ENCODE measurements at regions not wholly inside any gene's neighbourhood (a gene's known extent, or its start where the extent isn't known, plus 50 kb on each side); places are given as distances from the start of the nearest gene placed in this dataset.

DNA sequence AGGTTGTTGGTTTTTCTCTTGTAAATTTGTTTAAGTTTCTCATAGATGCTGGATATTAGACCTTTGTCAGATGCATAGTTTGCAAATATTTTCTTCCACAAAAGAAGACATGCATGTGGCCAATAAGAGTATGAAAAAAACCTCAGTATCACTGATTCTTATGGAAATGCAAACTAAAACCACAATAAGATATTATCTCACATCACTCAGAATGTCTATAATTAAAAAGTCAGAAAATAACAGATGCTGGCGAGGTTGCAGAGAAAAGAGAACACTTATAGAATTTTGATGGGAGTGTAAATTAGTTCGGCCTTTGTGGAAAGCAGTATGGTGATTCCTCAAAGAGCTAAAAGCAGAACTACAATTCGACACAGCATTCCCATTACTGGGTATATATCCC lies 1355.6 kb downstream of the FAM133A start:
- H3K27ac Mint-ChIP-seq = no peak overlapping the region
- H3K27ac ChIP-seq (ENCODE audit: low read depth, low read length) = no peak overlapping the region
- H3K9me3 Mint-ChIP-seq = peaks cover 0 to 5% (median 1%) of the 10 kb centered on the region in 8 donors
- no peaks in the 10 kb centered on the region for H3K27me3 Mint-ChIP-seq
- H3K27me3 ChIP-seq (ENCODE audit: insufficient read depth, low read length) = no peaks in the 10 kb centered on the region
- no peak for DNase-seq
- no peaks in the 10 kb centered on the region for H3K36me3 ChIP-seq (ENCODE audit: insufficient read depth, low read length)
- no peak overlapping the region for H3K4me3 ChIP-seq (ENCODE audit: low read length in 2 of 2)
- ChIA-PET CTCF (ENCODE audit: partially characterized antibody) (no interaction called here), POLR2A (ENCODE audit: partially characterized antibody) (no interaction called here)
- no peaks in the 10 kb centered on the region for H3K4me1 ChIP-seq (ENCODE audit: insufficient read depth, low read length)
- no peaks in the 10 kb centered on the region for H3K9me3 ChIP-seq (ENCODE audit: control insufficient read depth in 1 of 2, low read length in 2 of 2)
- H3K4me3 Mint-ChIP-seq = no peak overlapping the region
- H3K4me1 Mint-ChIP-seq = no peaks in the 10 kb centered on the region
- intact Hi-C loops (cut with micrococcal nuclease) = no loop called here
- no peaks in the 10 kb centered on the region for H3K36me3 Mint-ChIP-seq

DNA sequence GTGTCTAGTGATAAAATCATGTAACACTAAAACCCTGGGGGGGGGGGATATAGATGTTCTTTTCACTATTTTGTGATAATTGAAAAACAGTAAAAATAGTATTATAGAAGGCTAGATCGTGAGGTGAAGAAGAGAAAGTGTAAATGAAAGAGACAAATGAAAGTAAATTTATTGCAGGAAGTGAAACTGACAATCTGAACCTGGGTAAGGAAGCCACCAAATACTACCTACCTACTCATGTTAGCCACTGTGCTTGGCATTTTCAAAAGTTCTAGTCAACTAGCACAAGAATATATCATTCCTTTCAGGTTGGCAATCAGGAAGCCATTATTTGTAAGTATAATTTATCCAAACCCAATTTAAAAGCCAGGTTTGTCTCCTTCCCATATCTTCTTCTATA lies 1366.1 kb downstream of the FAM133A start:
- no peaks in the 10 kb centered on the region for H3K36me3 ChIP-seq (ENCODE audit: insufficient read depth, low read length)
- no peak overlapping the region for H3K4me3 ChIP-seq (ENCODE audit: low read length in 2 of 2)
- CTCF ChIA-PET (ENCODE audit: partially characterized antibody) = no interaction called here
- no peaks in the 10 kb centered on the region for H3K9me3 ChIP-seq (ENCODE audit: control insufficient read depth in 1 of 2, low read length in 2 of 2)
- H3K27me3 Mint-ChIP-seq = no peaks in the 10 kb centered on the region
- H3K9me3 Mint-ChIP-seq = peaks cover 0 to 2% (median 0%) of the 10 kb centered on the region in 8 donors
- POLR2A ChIA-PET (ENCODE audit: partially characterized antibody) = no interaction called here
- no peak overlapping the region for H3K4me3 Mint-ChIP-seq
- no peaks in the 10 kb centered on the region for H3K27me3 ChIP-seq (ENCODE audit: insufficient read depth, low read length)
- no peaks in the 10 kb centered on the region for H3K4me1 Mint-ChIP-seq
- DNase-seq = no peak
- no peak overlapping the region for H3K27ac ChIP-seq (ENCODE audit: low read depth, low read length)
- intact Hi-C loops (cut with micrococcal nuclease) = no loop called here
- no peaks in the 10 kb centered on the region for H3K4me1 ChIP-seq (ENCODE audit: insufficient read depth, low read length)
- H3K27ac Mint-ChIP-seq = no peak overlapping the region
- H3K36me3 Mint-ChIP-seq = no peaks in the 10 kb centered on the region

DNA sequence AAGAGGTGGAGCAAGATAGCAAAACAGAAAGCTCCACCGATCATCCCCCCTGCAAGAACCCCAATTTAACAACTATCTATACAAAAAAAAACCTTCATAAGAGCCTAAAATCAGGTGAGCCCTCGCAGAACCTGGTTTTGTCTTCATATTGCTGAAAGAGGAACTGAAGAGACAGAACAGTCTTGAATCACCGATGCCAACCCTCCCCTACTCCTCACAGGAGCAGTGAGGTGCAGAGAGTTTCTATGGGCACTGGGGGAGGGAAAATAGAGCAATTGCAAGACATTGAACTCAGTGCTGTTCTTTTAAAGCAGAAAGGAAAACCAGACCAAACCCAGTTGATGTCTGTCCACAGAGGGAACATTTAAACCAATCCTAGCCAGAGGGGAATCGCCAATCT lies 1370.3 kb downstream of the FAM133A start:
- Histone ChIP-seq H3K9me3 (ENCODE audit: control insufficient read depth in 1 of 2, low read length in 2 of 2) (no peaks in the 10 kb centered on the region), H3K4me3 (ENCODE audit: low read length in 2 of 2) (no peak overlapping the region), H3K36me3 (ENCODE audit: insufficient read depth, low read length) (no peaks in the 10 kb centered on the region), H3K27ac (ENCODE audit: low read depth, low read length) (no peak overlapping the region), H3K27me3 (ENCODE audit: insufficient read depth, low read length) (no peaks in the 10 kb centered on the region), H3K4me1 (ENCODE audit: insufficient read depth, low read length) (no peaks in the 10 kb centered on the region)
- Mint-ChIP-seq H3K4me3 (no peak overlapping the region), H3K36me3 (no peaks in the 10 kb centered on the region), H3K27me3 (no peaks in the 10 kb centered on the region), H3K4me1 (no peaks in the 10 kb centered on the region), H3K9me3 (peaks cover 0 to 4% (median 0%) of the 10 kb centered on the region in 8 donors), H3K27ac (no peak overlapping the region)
- POLR2A ChIA-PET (ENCODE audit: partially characterized antibody) = no interaction called here
- intact Hi-C loops (cut with micrococcal nuclease) = no loop called here
- no peak for DNase-seq
- CTCF ChIA-PET (ENCODE audit: partially characterized antibody) = no interaction called here

DNA sequence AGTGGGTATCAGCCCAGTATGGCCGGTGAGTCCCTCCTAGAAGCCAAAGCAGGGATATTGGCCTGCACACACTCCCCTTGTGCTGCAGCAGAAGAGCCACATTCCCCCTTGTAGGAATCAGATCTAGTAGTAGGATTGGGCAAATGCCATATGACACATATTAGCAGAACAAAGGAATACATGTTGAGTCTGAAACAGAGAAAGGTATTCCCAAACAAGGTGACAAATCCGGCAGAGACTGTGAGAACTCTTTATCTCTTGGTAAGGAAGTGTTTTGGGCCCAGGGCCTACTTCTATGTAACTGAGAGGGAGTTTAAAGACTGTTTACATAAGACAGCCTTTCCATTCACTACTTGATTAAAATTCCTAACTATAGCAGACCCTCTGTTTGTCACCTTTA lies 1382.0 kb downstream of the FAM133A start:
- H3K36me3 ChIP-seq (ENCODE audit: insufficient read depth, low read length) = no peaks in the 10 kb centered on the region
- no peaks in the 10 kb centered on the region for H3K27me3 ChIP-seq (ENCODE audit: insufficient read depth, low read length)
- Mint-ChIP-seq H3K9me3 (peaks cover 0 to 2% (median 0%) of the 10 kb centered on the region in 8 donors), H3K4me3 (no peak overlapping the region), H3K36me3 (no peaks in the 10 kb centered on the region), H3K4me1 (no peaks in the 10 kb centered on the region), H3K27me3 (no peaks in the 10 kb centered on the region), H3K27ac (no peak overlapping the region)
- no peaks in the 10 kb centered on the region for H3K9me3 ChIP-seq (ENCODE audit: control insufficient read depth in 1 of 2, low read length in 2 of 2)
- CTCF ChIA-PET (ENCODE audit: partially characterized antibody) = no interaction called here
- H3K4me3 ChIP-seq (ENCODE audit: low read length in 2 of 2) = no peak overlapping the region
- DNase-seq = no peak
- H3K27ac ChIP-seq (ENCODE audit: low read depth, low read length) = no peak overlapping the region
- H3K4me1 ChIP-seq (ENCODE audit: insufficient read depth, low read length) = no peaks in the 10 kb centered on the region
- POLR2A ChIA-PET (ENCODE audit: partially characterized antibody) = no interaction called here
- intact Hi-C loops (cut with micrococcal nuclease) = no loop called here

DNA sequence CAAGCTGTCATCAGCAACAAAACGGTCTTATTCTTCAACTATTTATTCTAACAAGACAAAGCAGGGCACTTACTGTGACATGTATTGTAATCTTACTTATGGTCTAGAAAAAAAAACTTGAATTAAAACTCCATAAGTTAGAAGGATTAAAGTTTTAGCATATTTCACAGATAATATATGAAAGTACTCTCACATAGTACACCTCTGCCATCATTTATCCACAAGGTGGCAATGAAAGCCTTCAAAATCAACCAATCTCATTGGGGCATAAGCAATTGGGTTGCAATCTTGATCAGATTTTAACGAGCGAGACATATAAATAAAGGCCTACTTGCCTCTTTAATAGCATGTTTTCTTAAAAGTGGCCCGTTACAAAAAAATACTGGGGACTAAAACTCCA lies 1382.9 kb downstream of the FAM133A start:
- H3K9me3 ChIP-seq (ENCODE audit: control insufficient read depth in 1 of 2, low read length in 2 of 2) = no peaks in the 10 kb centered on the region
- no peaks in the 10 kb centered on the region for H3K27me3 Mint-ChIP-seq
- H3K36me3 Mint-ChIP-seq = no peaks in the 10 kb centered on the region
- no peaks in the 10 kb centered on the region for H3K4me1 ChIP-seq (ENCODE audit: insufficient read depth, low read length)
- peaks cover 0 to 2% (median 0%) of the 10 kb centered on the region in 8 donors for H3K9me3 Mint-ChIP-seq
- no peak overlapping the region for H3K27ac ChIP-seq (ENCODE audit: low read depth, low read length)
- H3K4me3 ChIP-seq (ENCODE audit: low read length in 2 of 2) = no peak overlapping the region
- no peaks in the 10 kb centered on the region for H3K27me3 ChIP-seq (ENCODE audit: insufficient read depth, low read length)
- CTCF ChIA-PET (ENCODE audit: partially characterized antibody) = no interaction called here
- no peaks in the 10 kb centered on the region for H3K36me3 ChIP-seq (ENCODE audit: insufficient read depth, low read length)
- H3K4me1 Mint-ChIP-seq = no peaks in the 10 kb centered on the region
- POLR2A ChIA-PET (ENCODE audit: partially characterized antibody) = no interaction called here
- DNase-seq = no peak
- intact Hi-C loops (cut with micrococcal nuclease) = no loop called here
- H3K4me3 Mint-ChIP-seq = no peak overlapping the region
- no peak overlapping the region for H3K27ac Mint-ChIP-seq

DNA sequence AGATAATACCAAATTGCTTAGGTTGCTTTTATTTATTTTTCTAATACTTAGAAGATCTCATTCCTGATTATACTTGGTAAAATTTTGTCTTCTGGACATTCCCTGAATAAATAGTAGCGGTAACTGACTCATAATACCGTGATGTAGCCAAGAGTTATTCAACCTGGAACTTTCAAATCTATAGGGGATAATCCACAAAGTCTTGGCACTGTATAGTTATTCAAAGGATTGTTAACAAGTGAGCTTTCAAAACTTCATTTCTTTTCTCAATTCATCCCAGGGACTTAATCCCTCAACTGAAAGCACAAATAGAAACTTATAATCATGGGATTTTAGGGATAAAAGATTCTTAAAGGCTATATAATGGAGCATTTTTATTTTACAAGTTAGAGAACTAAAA lies 1383.3 kb downstream of the FAM133A start:
- Mint-ChIP-seq H3K27me3 (no peaks in the 10 kb centered on the region), H3K27ac (no peak overlapping the region), H3K36me3 (no peaks in the 10 kb centered on the region), H3K9me3 (peaks cover 0 to 2% (median 0%) of the 10 kb centered on the region in 8 donors), H3K4me3 (no peak overlapping the region), H3K4me1 (no peaks in the 10 kb centered on the region)
- H3K27me3 ChIP-seq (ENCODE audit: insufficient read depth, low read length) = no peaks in the 10 kb centered on the region
- H3K36me3 ChIP-seq (ENCODE audit: insufficient read depth, low read length) = no peaks in the 10 kb centered on the region
- ChIA-PET POLR2A (ENCODE audit: partially characterized antibody) (no interaction called here), CTCF (ENCODE audit: partially characterized antibody) (no interaction called here)
- H3K9me3 ChIP-seq (ENCODE audit: control insufficient read depth in 1 of 2, low read length in 2 of 2) = no peaks in the 10 kb centered on the region
- DNase-seq = no peak
- intact Hi-C loops (cut with micrococcal nuclease) = no loop called here
- H3K27ac ChIP-seq (ENCODE audit: low read depth, low read length) = no peak overlapping the region
- no peaks in the 10 kb centered on the region for H3K4me1 ChIP-seq (ENCODE audit: insufficient read depth, low read length)
- no peak overlapping the region for H3K4me3 ChIP-seq (ENCODE audit: low read length in 2 of 2)

DNA sequence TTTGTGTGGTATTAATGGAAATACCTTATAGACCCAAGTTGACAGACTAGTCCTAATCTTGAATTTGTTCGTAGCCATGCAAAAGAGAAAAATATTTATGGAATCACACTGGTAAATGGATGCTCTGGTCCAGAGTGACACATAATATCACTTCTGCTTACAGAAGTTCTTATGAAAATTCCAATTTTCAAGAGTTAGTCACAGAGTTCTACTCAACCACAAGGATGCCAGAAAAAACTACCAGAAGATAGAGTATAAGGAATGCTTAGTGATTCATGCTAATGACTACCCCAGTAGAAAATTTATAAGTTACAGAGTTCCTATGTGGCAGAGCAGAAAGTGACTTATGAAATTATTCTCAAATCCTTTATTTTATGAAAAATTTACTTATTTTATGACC lies 1384.8 kb downstream of the FAM133A start:
- ChIA-PET POLR2A (ENCODE audit: partially characterized antibody) (no interaction called here), CTCF (ENCODE audit: partially characterized antibody) (no interaction called here)
- no peak overlapping the region for H3K4me3 ChIP-seq (ENCODE audit: low read length in 2 of 2)
- H3K4me1 ChIP-seq (ENCODE audit: insufficient read depth, low read length) = no peaks in the 10 kb centered on the region
- H3K36me3 ChIP-seq (ENCODE audit: insufficient read depth, low read length) = no peaks in the 10 kb centered on the region
- Mint-ChIP-seq H3K27me3 (no peaks in the 10 kb centered on the region), H3K27ac (no peak overlapping the region), H3K4me1 (no peaks in the 10 kb centered on the region), H3K9me3 (peaks cover 0 to 2% (median 0%) of the 10 kb centered on the region in 8 donors), H3K36me3 (no peaks in the 10 kb centered on the region), H3K4me3 (no peak overlapping the region)
- no peak for DNase-seq
- H3K9me3 ChIP-seq (ENCODE audit: control insufficient read depth in 1 of 2, low read length in 2 of 2) = no peaks in the 10 kb centered on the region
- intact Hi-C loops (cut with micrococcal nuclease) = no loop called here
- no peak overlapping the region for H3K27ac ChIP-seq (ENCODE audit: low read depth, low read length)
- H3K27me3 ChIP-seq (ENCODE audit: insufficient read depth, low read length) = no peaks in the 10 kb centered on the region

DNA sequence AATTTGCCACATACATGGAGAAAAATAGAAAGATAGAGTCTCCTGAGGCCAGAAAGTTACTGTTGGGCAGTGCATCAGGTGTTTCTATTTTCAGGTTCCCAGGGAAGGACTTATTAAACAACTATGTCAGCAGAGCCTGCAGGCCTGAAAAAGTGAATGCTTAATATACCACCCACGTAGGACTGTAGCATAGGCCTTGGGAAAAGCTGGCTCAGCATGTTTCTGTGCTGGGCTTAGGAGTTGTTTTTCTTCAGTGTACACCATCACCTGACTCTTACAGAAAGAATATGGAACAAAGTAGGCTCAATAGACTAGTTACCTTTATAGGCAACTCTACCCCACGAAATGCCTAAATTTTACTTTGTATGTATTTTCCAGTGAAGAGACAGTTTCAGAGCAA lies 1385.9 kb downstream of the FAM133A start:
- intact Hi-C loops (cut with micrococcal nuclease) = no loop called here
- H3K27me3 Mint-ChIP-seq = no peaks in the 10 kb centered on the region
- ChIA-PET CTCF (ENCODE audit: partially characterized antibody) (no interaction called here), POLR2A (ENCODE audit: partially characterized antibody) (no interaction called here)
- DNase-seq = no peak
- H3K27ac ChIP-seq (ENCODE audit: low read depth, low read length) = no peak overlapping the region
- no peaks in the 10 kb centered on the region for H3K9me3 Mint-ChIP-seq
- H3K4me3 ChIP-seq (ENCODE audit: low read length in 2 of 2) = no peak overlapping the region
- no peaks in the 10 kb centered on the region for H3K36me3 ChIP-seq (ENCODE audit: insufficient read depth, low read length)
- no peaks in the 10 kb centered on the region for H3K9me3 ChIP-seq (ENCODE audit: control insufficient read depth in 1 of 2, low read length in 2 of 2)
- H3K27me3 ChIP-seq (ENCODE audit: insufficient read depth, low read length) = no peaks in the 10 kb centered on the region
- no peaks in the 10 kb centered on the region for H3K36me3 Mint-ChIP-seq
- no peak overlapping the region for H3K27ac Mint-ChIP-seq
- H3K4me1 ChIP-seq (ENCODE audit: insufficient read depth, low read length) = no peaks in the 10 kb centered on the region
- no peak overlapping the region for H3K4me3 Mint-ChIP-seq
- no peaks in the 10 kb centered on the region for H3K4me1 Mint-ChIP-seq
